NCI-H1436 treated with DMSO at 0.1 percent for 48 hours (cell line): ENCODE measurements at regions not wholly inside any gene's neighbourhood (a gene's known extent, or its start where the extent isn't known, plus 50 kb on each side); places are given as distances from the start of the nearest gene placed in this dataset.
"Not testable (repeated sequence)": the region's sequence is repeated elsewhere in the genome, so short reads cannot be mapped to it uniquely, and the experiment has no call there.

Experiments used
- DNase-seq: peaks from one replicate; lab custom pipeline; 2025; lab: John Stamatoyannopoulos, UW

GRCh38 chr4:167939863-167940616 is 152.3 kb upstream of the ANXA10 start:
- no peak for DNase-seq

GRCh38 chr4:167943872-167944505 is 148.3 kb upstream of the ANXA10 start:
- DNase-seq, result no peak

- DNase-seq, result no peak
Observed at GRCh38 chr4:167944721-167945120, 147.6 kb upstream of the ANXA10 start.

- no peak for DNase-seq
Observed at GRCh38 chr4:167955006-167955405, 137.3 kb upstream of the ANXA10 start.

DNA sequence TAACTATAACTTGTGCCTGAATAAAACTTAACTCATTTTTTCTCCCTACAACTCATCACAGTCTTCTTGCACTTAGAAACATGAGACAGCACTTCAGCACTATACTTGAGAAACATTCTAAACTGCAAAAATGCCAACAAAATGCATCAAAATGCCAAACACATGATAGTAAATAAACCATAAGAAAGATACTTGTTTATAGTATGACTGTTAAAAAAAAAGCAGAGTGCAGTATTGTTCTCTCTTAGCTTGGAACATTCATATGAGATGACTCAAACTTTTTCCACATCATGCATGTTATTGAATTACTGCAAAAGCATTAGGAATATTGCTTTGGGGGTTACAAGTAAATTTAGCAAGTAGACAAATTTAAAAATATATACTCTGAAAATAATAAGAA is 135.7 kb upstream of the ANXA10 start:
- DNase-seq, result no peak

GRCh38 chr4:167964766-167965373 is 127.5 kb upstream of the ANXA10 start:
- DNase-seq, result no peak

DNA sequence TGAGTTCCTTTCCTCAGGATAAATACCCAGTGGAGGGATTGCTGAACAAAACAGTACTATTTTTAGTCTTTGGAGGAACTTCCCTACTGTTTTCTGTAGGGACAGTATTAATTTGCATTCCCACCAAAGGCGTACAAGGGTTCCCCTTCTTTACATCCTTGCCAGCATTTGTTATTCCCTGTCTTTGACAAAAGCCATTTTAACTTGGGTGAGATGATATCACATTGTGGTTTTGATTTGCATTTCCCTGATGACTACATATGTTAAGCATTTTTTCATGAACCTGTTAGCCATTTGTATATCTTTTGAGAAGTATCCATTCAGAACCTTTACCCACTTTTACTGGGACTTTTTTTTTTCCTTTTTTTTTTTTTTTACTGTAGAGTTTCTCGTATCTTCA is 126.2 kb upstream of the ANXA10 start:
- no peak for DNase-seq

- DNase-seq, result no peak
Observed at GRCh38 chr4:167973513-167973912, 118.8 kb upstream of the ANXA10 start.

GRCh38 chr4:167985565-167985964 is 106.8 kb upstream of the ANXA10 start:
- DNase-seq, result no peak

DNA sequence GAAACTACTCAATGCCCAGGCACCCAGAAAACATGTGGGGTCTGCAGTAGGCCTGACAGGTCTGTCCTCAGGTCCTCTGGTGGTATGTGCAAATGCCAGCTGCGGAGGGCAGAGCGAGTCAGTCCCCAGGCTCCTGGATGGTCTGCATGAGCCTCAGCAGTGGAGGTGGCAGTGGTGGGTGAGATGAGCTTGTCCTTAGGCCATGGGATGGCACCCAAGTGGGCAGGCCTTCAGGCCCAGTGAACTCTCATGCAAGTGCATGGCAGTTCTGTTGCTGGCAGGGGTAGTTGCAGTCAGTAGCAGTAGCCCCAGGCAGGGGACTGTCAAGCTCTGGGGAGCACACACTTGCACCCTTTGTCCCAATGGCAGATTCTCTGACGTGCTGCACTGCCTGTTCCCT is 106.3 kb upstream of the ANXA10 start:
- DNase-seq, result no peak

- no peak for DNase-seq
Observed at GRCh38 chr4:167987285-167987684, 105.1 kb upstream of the ANXA10 start.

GRCh38 chr4:167989815-167990214 is 102.5 kb upstream of the ANXA10 start:
- no peak for DNase-seq

DNA sequence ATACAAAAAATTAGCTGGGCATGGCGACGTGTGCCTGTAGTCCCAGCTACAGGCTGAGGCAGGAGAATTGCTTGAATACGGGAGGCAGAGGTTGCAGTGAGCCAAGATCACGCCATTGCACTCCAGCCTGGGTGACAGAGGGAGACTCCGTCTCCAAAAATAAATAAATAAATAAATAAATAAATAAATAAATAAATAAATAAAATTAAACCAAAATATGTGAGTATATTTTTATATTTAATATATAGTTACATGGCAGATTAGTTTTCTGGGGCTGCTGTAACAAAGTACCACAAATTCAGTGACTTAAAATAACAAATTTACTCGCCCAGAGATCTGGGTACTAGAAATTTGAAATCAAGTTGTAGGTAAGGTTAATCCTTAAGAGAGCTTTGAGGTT is 84.2 kb upstream of the ANXA10 start:
- not testable (repeated sequence) for DNase-seq

- DNase-seq, result no peak
Observed at GRCh38 chr4:168019019-168019651, 73.2 kb upstream of the ANXA10 start.

GRCh38 chr4:168019921-168020320 is 72.4 kb upstream of the ANXA10 start:
- no peak for DNase-seq

- DNase-seq, result no peak
Observed at GRCh38 chr4:168021666-168022065, 70.7 kb upstream of the ANXA10 start.

GRCh38 chr4:168028568-168028967 is 63.8 kb upstream of the ANXA10 start:
- no peak for DNase-seq

- DNase-seq, result no peak
Observed at GRCh38 chr4:168028970-168029597, 63.3 kb upstream of the ANXA10 start.

DNA sequence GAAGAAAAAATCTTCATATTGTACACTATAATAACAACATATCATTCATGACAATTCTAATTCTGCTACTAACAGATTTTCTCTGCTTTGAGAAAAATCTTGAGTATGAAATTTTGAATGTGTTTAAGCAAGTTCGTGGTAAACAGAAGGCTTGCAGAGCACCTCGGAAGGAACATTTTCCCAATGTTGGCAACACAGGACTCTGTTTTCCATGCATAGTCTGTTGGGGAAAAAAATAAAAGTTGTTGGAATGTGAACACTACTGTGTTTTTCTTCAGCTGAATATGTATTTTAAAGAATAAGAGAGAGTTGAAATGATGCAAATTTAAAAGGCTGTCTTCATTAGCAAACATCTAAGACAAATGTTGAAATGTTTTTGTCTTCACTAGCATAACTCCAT is 54.7 kb upstream of the ANXA10 start:
- no peak for DNase-seq

DNA sequence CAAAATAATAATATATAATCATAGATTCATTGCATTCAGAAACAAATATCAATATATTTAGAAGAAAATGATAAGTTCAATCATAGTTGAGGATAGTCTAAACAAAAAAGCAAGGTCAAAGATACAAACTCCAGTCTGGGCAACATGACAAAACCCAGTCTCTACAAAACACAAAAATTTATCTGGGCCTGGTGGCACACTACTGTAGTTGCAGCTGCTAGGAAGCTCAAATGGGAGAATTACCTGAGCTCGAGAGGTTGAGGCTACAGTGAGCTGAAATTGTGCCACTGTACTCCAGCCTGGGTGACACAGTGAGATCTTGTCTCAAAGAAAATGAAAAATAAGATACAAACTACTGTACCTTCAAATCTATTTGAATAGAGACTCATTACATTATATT is 52.7 kb upstream of the ANXA10 start:
- no peak for DNase-seq
